Heart right ventricle (tissue), 16 donors: ENCODE measurements at regions not wholly inside any gene's neighbourhood (a gene's known extent, or its start where the extent isn't known, plus 50 kb on each side); places are given as distances from the start of the nearest gene placed in this dataset.

Source experiments
- ATAC-seq, 8 donors: fragments of 200-7000 bp; cut with Tn5 transposase; one replicate each; pipeline ENCODE4 v1.9.1; 2020; ENCODE audit warnings: mild to moderate bottlenecking in 8 of 8, moderate library complexity in 8 of 8, moderate number of reproducible peaks in 1 of 8
- DNase-seq, 2 donors: peaks; one replicate each; pipeline ENCODE4 v3.0.0-alpha.2; 2020
- H3K27ac ChIP-seq, 10 donors: fragments of 200-600 bp; sonication (generic) in 2 of 10; one replicate each; pipeline versions ENCODE4 v1.5.0 to v1.8.0; 2020 to 2022; ENCODE audit warnings: mild to moderate bottlenecking in 3 of 10
- H3K27me3 ChIP-seq, 7 donors: fragments of 200-600 bp; one replicate each; pipeline ENCODE4 v1.8.0; 2021 to 2022; ENCODE audit warnings: mild to moderate bottlenecking in 2 of 7
- H3K36me3 ChIP-seq, 9 donors: fragments of 200-600 bp; sonication (generic) in 1 of 9; one replicate each; pipeline versions ENCODE4 v1.5.0 to v1.8.0; 2020 to 2022; ENCODE audit warnings: mild to moderate bottlenecking in 2 of 9
- H3K4me1 ChIP-seq, 9 donors: fragments of 200-600 bp; sonication (generic) in 1 of 9; one replicate each; pipeline versions ENCODE4 v1.5.0 to v1.8.0; 2020 to 2022; ENCODE audit warnings: mild to moderate bottlenecking in 4 of 9
- H3K4me3 ChIP-seq, 10 donors: fragments of 200-600 bp; sonication (generic) in 2 of 10; one replicate each; pipeline versions ENCODE4 v1.5.0 to v1.8.0; 2020 to 2022; ENCODE audit warnings: mild to moderate bottlenecking in 7 of 10, moderate library complexity in 2 of 10
- H3K9me3 ChIP-seq, 11 donors: fragments of 200-600 bp in 10 of 11; sonication (generic) in 2 of 11; one replicate each; pipeline versions ENCODE4 v1.5.0 to v1.8.0; 2013 to 2022; ENCODE audit warnings: mild to moderate bottlenecking in 2 of 11, control low read depth in 1 of 11, moderate library complexity in 1 of 11
- CTCF ChIP-seq, 9 donors: fragments of 200-600 bp; sonication (generic) in 2 of 9; IDR thresholded peaks; one replicate each; pipeline versions ENCODE4 v1.5.0 to v1.8.0; 2021 to 2022; ENCODE audit warnings: antibody characterized with exemption in 9 of 9, mild to moderate bottlenecking in 5 of 9, moderate library complexity in 1 of 9
- WGBS, 2 donors: extraction: QIAGEN DNeasy Blood & Tissue Kit; methylation state at CpG; one replicate each; pipeline ENCODE4 v1.1.7; 2013; ENCODE audit warnings: inconsistent platforms in 1 of 2; 5-methylcytosine and 5-hydroxymethylcytosine counted together
- intact Hi-C, 10 donors: fragments of 100-400 bp; cut with DNase I; formaldehyde crosslinking; loops; one replicate each; pipeline versions ENCODE4 v1.11.1 to v1.14.2; 2022
- donor health status: Arrhythmogenic right ventricular cardiomyopathy.
- donor health status: ischemic (EF 13 %, LVEDD 7.1; RV severe dilation, severe dysfunction).
- donor health status: healthy with polysubstance abuse.
- donor health status: DM: no; HTN: yes; CAD: no.
- donor health status: DM: no; HTN: no; CAD: no.
- donor health status: ischemic (EF 25% LVEDD 6.9; RV normal size, moderate dysfunction).
- donor health status: ischemic (EF 25% LVEDD 5.7; RV mildly dilated, moderate dysfunction).
- donor health status: healthy.
- donor health status: DM: yes; HTN: yes; CAD: no.
- donor health status: Ischemic cardiomyopathy.
- donor health status: ischemic (EF 35%, LVEDD 5.7; RV mildly dilated, moderate dysfunction).
- donor health status: nonischemic (EF 11% LVEDD 7.7; RV severe dilation, severe dysfunction).
- donor health status: DM: yes; HTN: yes; CAD: no.
- donor health status: PGD.
- donor health status: ischemic (EF 29% LVEDD 5.4; RV normal size, mild dysfunction).
- donor health status: nonischemic (EF 23%, LVEDD 6.1; RV moderate dilation, normal function).

- no peaks in the 10 kb centered on the region for H3K4me1 ChIP-seq
- 87 to 92% methylated on average over 4 of the region's 4 CpGs for WGBS, 2 donors
- H3K4me3 ChIP-seq: no peak overlapping the region
- TF ChIP-seq CTCF (IDR thresholded peaks at IDR 0.05): no peak
- H3K36me3 ChIP-seq: no peaks in the 10 kb centered on the region
- H3K9me3 ChIP-seq: peaks cover 0 to 5% (median 0%) of the 10 kb centered on the region in 11 donors
- H3K27ac ChIP-seq: no peak overlapping the region
- no peaks in the 10 kb centered on the region for H3K27me3 ChIP-seq
- no peak for ATAC-seq
- DNase-seq: no peak
- intact Hi-C loops: no loop called here
Observed at GRCh38 chr11:112814168-112814567, 147.1 kb upstream of the NCAM1 start.

GRCh38 chr11:112817376-112817775, 143.8 kb upstream of the NCAM1 start:
- no peaks in the 10 kb centered on the region for H3K36me3 ChIP-seq
- no peak overlapping the region for H3K4me3 ChIP-seq
- H3K27ac ChIP-seq: no peak overlapping the region
- no peaks in the 10 kb centered on the region for H3K9me3 ChIP-seq
- DNase-seq (no peak), ATAC-seq (no peak)
- no peaks in the 10 kb centered on the region for H3K4me1 ChIP-seq
- 77 to 92% methylated on average over 3 of the region's 3 CpGs for WGBS, 2 donors
- H3K27me3 ChIP-seq: no peaks in the 10 kb centered on the region
- no peak for TF ChIP-seq CTCF (IDR thresholded peaks at IDR 0.05)
- intact Hi-C loops: no loop called here

- Histone ChIP-seq H3K9me3 (peaks cover 0 to 8% (median 0%) of the 10 kb centered on the region in 11 donors), H3K27ac (no peak overlapping the region), H3K4me1 (no peaks in the 10 kb centered on the region), H3K36me3 (no peaks in the 10 kb centered on the region), H3K4me3 (no peak overlapping the region), H3K27me3 (no peaks in the 10 kb centered on the region)
- DNase-seq (no peak), ATAC-seq (no peak)
- 26 to 28% methylated on average over 3 of the region's 3 CpGs for WGBS, 2 donors
- TF ChIP-seq CTCF (IDR thresholded peaks at IDR 0.05): no peak
- intact Hi-C loops: no loop called here
Observed at GRCh38 chr11:112822478-112823274, 138.5 kb upstream of the NCAM1 start.

GRCh38 chr11:112826026-112826425, 135.2 kb upstream of the NCAM1 start:
- TF ChIP-seq CTCF (IDR thresholded peaks at IDR 0.05): no peak
- Histone ChIP-seq H3K9me3 (peaks cover 0 to 8% (median 0%) of the 10 kb centered on the region in 11 donors), H3K36me3 (no peaks in the 10 kb centered on the region), H3K4me1 (no peaks in the 10 kb centered on the region), H3K27ac (no peak overlapping the region), H3K27me3 (no peaks in the 10 kb centered on the region), H3K4me3 (no peak overlapping the region)
- DNase-seq (no peak), ATAC-seq (no peak)
- intact Hi-C loops: no loop called here
- WGBS, 2 donors: 68 to 76% methylated on average over 3 of the region's 3 CpGs
